ENCODE measurements at regions not wholly inside any gene's neighbourhood (a gene's known extent, or its start where the extent isn't known, plus 50 kb on each side); places are given as distances from the start of the nearest gene placed in this dataset.

- DNase-seq = no peak
These were observed 235.4 kb downstream of the RAB28 start for GRCh38 chr4:13248621-13249298.

DNA sequence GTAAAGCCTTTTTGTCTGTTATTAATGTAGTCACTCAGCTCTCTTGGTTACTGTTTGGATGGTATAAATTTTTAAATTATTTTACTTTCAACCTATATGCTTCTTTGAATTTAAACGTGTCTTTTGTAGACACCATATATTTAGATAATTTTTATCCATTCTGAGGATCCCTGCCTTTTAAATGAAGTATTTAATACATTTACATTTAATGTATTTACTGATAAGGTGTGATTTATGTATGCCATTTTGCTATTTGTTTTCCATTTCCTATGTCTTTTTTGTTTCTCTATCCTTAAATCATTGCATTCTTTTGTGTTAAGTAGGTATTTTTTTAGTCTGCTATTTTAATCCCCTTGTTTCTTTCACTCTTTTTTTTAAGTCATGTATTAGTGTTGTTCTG is 238.0 kb downstream of the RAB28 start:
- no peak for DNase-seq

GRCh38 chr4:13244444-13244843 is 239.7 kb downstream of the RAB28 start:
- no peak for DNase-seq

- no peak for DNase-seq
These were observed 241.0 kb downstream of the RAB28 start for GRCh38 chr4:13243152-13243551.

DNA sequence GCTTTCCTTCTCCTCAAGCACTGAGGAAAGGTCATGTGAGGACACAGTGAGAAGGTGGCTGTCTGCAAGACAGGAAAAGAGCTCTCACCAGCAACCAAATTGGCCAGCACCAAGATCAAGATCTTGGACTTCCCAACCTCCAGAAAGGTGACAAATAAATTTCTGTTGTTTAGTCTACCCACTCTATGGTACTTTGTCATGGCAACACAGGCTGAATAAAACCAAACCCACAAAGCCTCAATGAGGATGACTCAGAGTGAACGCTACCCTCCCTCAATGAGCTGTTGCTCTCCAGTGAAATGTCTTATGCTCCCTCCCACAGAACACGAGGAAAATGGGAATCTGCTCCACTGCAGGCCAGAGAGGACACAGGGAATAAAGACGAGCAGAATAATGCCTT is 244.1 kb downstream of the RAB28 start:
- DNase-seq = no peak

DNA sequence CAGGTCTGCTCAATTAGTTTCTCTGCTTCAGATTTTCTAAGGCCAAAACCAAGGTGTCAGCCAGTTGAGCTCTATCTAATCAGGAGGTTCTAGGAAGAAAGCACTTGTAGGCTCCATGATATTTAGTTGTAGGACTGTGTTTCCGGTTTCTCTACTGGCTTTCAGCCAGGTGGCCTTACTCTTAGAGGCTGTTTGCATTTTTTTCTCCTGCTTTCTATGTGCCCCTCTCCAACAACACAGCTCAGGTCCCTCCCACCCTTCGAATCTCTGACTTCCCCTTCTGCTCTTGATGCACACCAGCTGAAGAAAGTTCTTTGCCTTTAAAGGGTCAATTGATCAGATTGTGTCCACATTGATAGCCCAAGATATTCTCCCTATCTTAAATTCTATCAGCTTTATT is 245.2 kb downstream of the RAB28 start:
- no peak for DNase-seq

GRCh38 chr4:13236485-13236884 is 247.7 kb downstream of the RAB28 start:
- no peak for DNase-seq

DNA sequence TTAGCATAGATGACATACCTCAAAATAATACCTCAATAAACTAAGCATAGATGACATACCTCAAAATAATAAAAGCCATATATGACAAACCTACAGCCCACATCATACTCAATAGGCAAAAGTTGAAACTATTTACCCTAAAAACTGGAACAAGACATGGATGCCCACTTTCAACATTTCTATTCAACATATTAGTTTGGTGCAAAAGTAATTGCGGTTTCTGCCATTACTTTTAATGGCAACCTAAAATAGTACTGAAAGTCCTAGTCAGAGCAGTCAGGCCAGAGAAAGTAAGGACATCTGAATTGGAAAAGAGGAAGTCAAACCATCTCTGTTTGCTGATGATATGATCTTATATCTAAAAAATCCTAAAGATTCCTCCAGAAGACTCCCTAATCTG is 250.4 kb downstream of the RAB28 start:
- DNase-seq = no peak

DNA sequence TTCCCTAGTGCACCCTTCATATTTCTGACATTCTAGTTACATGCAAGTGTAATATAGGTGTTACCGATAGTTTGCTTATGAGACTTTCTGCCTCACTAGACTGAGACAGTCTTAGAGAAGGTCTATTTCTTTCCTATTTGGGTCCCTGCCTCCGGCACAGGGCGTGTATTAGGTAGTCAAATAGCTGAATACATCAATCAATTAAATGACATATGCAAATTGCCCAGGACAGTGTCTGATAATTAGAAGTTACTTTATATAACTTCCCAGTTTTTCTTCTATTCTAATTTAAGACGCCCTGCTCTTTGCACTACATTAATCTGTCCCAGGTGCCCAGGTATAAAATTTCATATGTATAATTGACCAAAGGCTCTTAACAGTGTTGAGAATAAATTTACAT is 264.2 kb downstream of the RAB28 start:
- DNase-seq = no peak

- no peak for DNase-seq
These were observed 265.7 kb downstream of the RAB28 start for GRCh38 chr4:13218326-13218958.

GRCh38 chr4:13215560-13215959 is 268.6 kb downstream of the RAB28 start:
- no peak for DNase-seq

- DNase-seq = no peak
These were observed 271.2 kb downstream of the RAB28 start for GRCh38 chr4:13212936-13213335.

GRCh38 chr4:13209600-13209999 is 274.5 kb downstream of the RAB28 start:
- DNase-seq = no peak

DNA sequence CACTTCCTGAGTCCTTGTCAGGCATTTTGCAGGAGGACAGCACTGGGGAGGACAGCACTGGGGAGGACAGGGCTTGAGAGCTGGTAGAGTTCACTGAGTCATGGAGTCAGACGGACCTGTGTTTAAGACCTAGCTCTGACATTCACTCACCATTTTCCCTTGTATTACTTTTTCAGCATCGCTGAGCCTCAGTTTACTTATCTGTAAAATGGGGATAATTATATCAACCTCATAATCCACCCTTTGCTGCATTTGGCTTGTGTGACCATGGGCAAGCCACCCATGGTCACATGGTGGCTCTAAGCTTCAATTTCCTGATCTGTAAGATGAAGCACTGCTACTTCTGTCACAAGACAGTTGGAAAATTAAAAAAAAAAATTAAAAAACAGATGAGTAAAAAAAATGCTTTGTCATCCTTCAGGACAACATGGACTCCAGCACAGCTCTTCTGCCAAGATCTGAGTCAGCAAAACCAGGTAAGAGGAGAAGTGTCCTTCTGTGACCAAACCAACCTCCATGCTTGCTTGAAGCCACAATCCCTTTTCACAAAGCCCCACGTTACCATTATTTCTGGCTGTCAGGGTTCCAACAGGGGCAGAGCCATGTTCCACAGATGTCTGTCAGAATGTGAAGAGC is 275.5 kb downstream of the RAB28 start:
- no peak for DNase-seq

- DNase-seq = no peak
These were observed 276.9 kb downstream of the RAB28 start for GRCh38 chr4:13207226-13207625.

DNA sequence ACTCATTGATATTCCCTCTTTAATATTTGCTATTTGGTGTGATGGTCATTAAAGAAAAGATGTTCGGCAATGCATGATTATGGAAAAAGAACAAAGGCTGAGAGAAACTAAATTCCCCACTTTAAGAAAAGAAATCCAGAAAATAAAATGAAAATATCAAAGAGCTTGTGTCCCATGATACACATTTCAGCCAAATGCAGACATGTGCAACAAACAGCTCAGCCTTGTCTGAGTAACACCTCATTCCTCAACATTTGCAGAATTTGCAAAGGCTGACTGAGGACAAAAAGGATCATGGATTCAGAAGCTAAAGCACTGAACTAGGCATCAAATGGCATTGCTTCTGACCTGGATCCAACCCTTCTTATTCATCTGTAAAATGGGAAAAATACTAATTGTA is 281.0 kb downstream of the RAB28 start:
- DNase-seq = no peak

DNA sequence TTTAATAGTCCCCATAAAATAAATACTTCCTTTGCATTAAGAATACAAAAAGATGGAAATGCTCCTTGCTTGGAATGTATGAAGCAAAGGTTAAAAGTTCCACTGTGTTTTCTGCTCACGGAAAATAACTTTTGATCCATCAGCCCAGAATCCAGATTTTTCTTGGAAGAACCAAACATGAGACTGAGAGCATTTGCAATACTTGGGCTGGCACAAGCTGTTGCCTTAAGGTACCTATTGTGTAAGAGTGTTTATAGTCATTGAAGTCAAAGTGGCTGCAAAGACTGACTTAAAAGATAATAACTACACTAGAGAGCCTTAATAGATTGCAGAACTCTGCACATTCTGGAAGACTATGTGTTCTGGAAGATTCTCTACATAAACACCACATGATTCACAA is 281.4 kb downstream of the RAB28 start:
- DNase-seq = no peak

DNA sequence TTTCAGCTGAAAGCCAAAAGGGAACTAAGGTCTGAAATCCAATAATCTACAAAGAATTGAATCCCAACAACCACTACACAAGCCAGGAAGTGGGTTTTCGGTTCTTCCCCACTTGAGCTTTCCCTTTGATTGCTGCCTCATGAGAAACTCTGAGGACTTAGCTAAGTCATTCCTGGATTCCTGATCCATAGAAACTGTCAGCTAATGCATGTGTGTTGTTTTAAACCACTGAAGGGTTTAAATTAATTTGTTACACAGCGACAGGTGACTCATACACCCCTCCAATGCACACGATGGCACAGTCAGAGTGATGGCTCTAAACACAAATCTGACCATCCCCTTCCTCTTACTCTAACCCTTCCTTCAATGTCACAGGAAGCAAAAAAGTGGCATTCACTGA is 282.9 kb downstream of the RAB28 start:
- DNase-seq = no peak

GRCh38 chr4:13196721-13197120 is 287.4 kb downstream of the RAB28 start:
- DNase-seq = no peak

DNA sequence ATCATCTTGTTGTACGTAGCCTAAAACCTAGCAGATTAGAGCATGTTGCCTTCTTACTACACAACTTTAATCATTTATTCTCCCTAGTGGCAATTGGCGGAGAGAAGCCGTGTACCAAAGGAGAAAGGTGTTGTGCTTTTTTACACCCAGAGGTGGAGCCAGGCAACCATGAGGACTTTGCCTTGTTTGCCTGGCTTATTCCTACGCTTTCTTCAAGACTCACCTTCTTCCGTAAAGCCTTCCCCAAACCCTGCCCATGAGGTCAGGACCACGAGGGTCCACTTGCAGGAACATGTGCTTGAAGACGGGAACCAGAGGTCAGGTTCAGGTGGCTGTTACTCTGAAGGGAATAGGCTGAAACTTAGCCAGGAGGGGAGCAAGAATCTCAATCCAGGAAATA is 290.5 kb downstream of the RAB28 start:
- no peak for DNase-seq

GRCh38 chr4:13190093-13190721 is 293.9 kb downstream of the RAB28 start:
- DNase-seq = no peak

GRCh38 chr4:13184199-13184598 is 299.9 kb downstream of the RAB28 start:
- no peak for DNase-seq

DNA sequence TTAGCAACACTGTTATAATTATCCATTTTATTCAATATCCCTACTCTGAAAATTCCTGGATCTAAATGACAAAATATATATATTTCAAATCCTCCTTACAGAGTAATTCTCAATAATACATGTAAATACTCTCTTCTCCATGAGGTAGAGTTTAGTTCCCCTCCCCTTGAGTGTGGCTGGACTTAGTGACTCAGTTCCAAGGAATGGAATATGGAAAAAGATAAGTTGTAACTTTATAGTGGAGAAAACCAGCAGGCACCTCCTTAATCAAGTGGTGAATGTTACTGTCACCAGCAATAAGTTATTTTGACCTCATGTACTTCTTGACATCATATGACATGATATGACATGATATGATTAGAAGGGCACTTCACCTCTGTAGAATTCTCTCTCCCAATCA is 302.0 kb downstream of the RAB28 start:
- no peak for DNase-seq

DNA sequence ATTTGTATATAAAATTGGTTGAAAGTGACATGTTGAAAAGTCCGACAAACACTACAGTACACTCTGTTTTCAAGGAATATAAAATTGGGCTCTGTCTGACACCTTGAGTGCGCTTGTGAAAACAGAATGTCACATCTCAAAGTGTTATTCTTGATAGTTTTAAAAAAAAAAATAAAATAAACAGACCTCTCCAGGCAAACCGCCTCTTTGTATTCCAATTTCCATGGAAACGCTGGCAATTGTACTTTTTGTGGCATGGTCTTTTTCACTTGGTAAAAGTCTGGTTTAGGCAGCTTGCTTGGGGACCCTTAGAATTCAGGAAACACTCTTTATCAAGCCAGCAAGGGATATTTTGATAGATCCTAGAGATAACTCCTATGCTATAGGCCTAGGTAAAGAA is 302.5 kb downstream of the RAB28 start:
- no peak for DNase-seq
